WTC11 (cell line): ENCODE measurements at regions not wholly inside any gene's neighbourhood (a gene's known extent, or its start where the extent isn't known, plus 50 kb on each side); places are given as distances from the start of the nearest gene placed in this dataset.

Experiments used
- ATAC-seq: fragments of 200-7000 bp; cut with Tn5 transposase; 2 replicates; pipeline ENCODE4 v1.10.0; 2021; ENCODE audit warnings: mild to moderate bottlenecking, moderate library complexity
- CTCF ChIA-PET: fragments of 300-600 bp; sonication (Branson Sonifier 250); formaldehyde crosslinking; loops from one replicate; lab custom pipeline; 2021; ENCODE audit warnings: antibody characterized with exemption; lab: Charles Lee
- POLR2A ChIA-PET: fragments of 350-600 bp; sonication (Branson Sonifier 250); formaldehyde crosslinking; loops from one replicate; lab custom pipeline; 2021; ENCODE audit warnings: antibody characterized with exemption; lab: Charles Lee
- DNase-seq: peaks from one replicate; pipeline ENCODE4 v3.0.0; 2021; ENCODE audit warnings: low spot score
- H3K27ac Mint-ChIP-seq: 2 replicates; pipeline ENCODE4 v1.8.0; 2021; ENCODE audit warnings: mixed read lengths
- H3K27me3 Mint-ChIP-seq: 2 replicates; pipeline ENCODE4 v1.8.0; 2021; ENCODE audit warnings: low read depth, mild to moderate bottlenecking, moderate library complexity, mixed read lengths
- H3K36me3 Mint-ChIP-seq: 2 replicates; pipeline ENCODE4 v1.8.0; 2021; ENCODE audit warnings: mixed read lengths
- H3K4me1 Mint-ChIP-seq: 2 replicates; pipeline ENCODE4 v1.8.0; 2022; ENCODE audit warnings: mixed read lengths
- H3K4me3 Mint-ChIP-seq: 2 replicates; pipeline ENCODE4 v1.8.0; 2021; ENCODE audit warnings: mild to moderate bottlenecking, moderate library complexity, mixed read lengths
- H3K9me3 Mint-ChIP-seq: 2 replicates; pipeline ENCODE4 v1.8.0; 2021; ENCODE audit warnings: mixed read lengths
- CREM ChIP-seq: sonication (generic); formaldehyde crosslinking; IDR thresholded peaks from 2 replicates; pipeline ENCODE4 v1.8.1; 2022; ENCODE audit warnings: mild to moderate bottlenecking, missing genetic modification reagents, moderate library complexity
- ELF4 ChIP-seq: sonication (generic); formaldehyde crosslinking; IDR thresholded peaks from 2 replicates; pipeline ENCODE4 v1.8.1; 2022; ENCODE audit warnings: low read depth, mild to moderate bottlenecking, moderate library complexity, missing genetic modification reagents
- GTF2I ChIP-seq: fragments of 250-450 bp; sonication (Bioruptor Pico); conservative IDR thresholded peaks from 2 replicates; pipeline ENCODE4 v1.4.0; 2021; ENCODE audit warnings: mild to moderate bottlenecking
- KAT7 ChIP-seq: sonication (generic); formaldehyde crosslinking; IDR thresholded peaks from 2 replicates; pipeline ENCODE4 v1.8.1; 2023; ENCODE audit warnings: missing genetic modification reagents, mild to moderate bottlenecking, borderline replicate concordance
- NFATC4 ChIP-seq: fragments of 250-450 bp; sonication (Bioruptor Pico); IDR thresholded peaks from 2 replicates; pipeline ENCODE4 v1.9.0; 2021; ENCODE audit warnings: mild to moderate bottlenecking
- OVOL2 ChIP-seq: fragments of 250-450 bp; sonication (Bioruptor Pico); IDR thresholded peaks from 2 replicates; pipeline ENCODE4 v1.9.0; 2021; ENCODE audit warnings: mild to moderate bottlenecking, borderline replicate concordance
- SMAD3 ChIP-seq: sonication (generic); formaldehyde crosslinking; IDR thresholded peaks from 2 replicates; pipeline ENCODE4 v1.8.0; 2022; ENCODE audit warnings: missing genetic modification reagents, mild to moderate bottlenecking, borderline replicate concordance
- TEAD1 ChIP-seq: sonication (generic); formaldehyde crosslinking; IDR thresholded peaks from 2 replicates; pipeline ENCODE4 v1.8.0; 2022; ENCODE audit warnings: mild to moderate bottlenecking, missing genetic modification reagents
- ZBTB21 ChIP-seq: sonication (generic); formaldehyde crosslinking; IDR thresholded peaks from 2 replicates; pipeline ENCODE4 v1.8.1; 2023; ENCODE audit warnings: mild to moderate bottlenecking, missing genetic modification reagents, borderline replicate concordance
- ZNF121 ChIP-seq: sonication (generic); formaldehyde crosslinking; IDR thresholded peaks from 2 replicates; pipeline ENCODE4 v1.8.0; 2023; ENCODE audit warnings: missing genetic modification reagents
- ZNF396 ChIP-seq: fragments of 250-450 bp; sonication (Bioruptor Pico); IDR thresholded peaks from 2 replicates; pipeline ENCODE4 v1.8.0; 2021; ENCODE audit warnings: mild to moderate bottlenecking, moderate library complexity, borderline replicate concordance
- TF ChIP-seq, protein P1 (sequence below): sonication (generic); formaldehyde crosslinking; IDR thresholded peaks from 2 replicates; pipeline ENCODE4 v1.8.0; 2022; ENCODE audit warnings: missing genetic modification reagents
- TF ChIP-seq, protein P2 (sequence below): sonication (generic); formaldehyde crosslinking; IDR thresholded peaks from 2 replicates; pipeline ENCODE4 v1.8.1; 2023; ENCODE audit warnings: mild to moderate bottlenecking, missing genetic modification reagents, moderate library complexity
- TF ChIP-seq, protein P3 (sequence below): sonication (generic); formaldehyde crosslinking; IDR thresholded peaks from 2 replicates; pipeline ENCODE4 v1.8.0; 2022; ENCODE audit warnings: mild to moderate bottlenecking, missing genetic modification reagents
- TF ChIP-seq, protein P4 (sequence below): sonication (generic); formaldehyde crosslinking; IDR thresholded peaks from 2 replicates; pipeline ENCODE4 v1.8.1; 2023; ENCODE audit warnings: mild to moderate bottlenecking, missing genetic modification reagents, moderate library complexity
- TF ChIP-seq, protein P5 (sequence below): sonication (generic); formaldehyde crosslinking; IDR thresholded peaks from 2 replicates; pipeline ENCODE4 v1.8.1; 2022; ENCODE audit warnings: mild to moderate bottlenecking, missing genetic modification reagents, moderate library complexity, borderline replicate concordance
- TF ChIP-seq, protein P6 (sequence below): sonication (generic); formaldehyde crosslinking; IDR thresholded peaks from 2 replicates; pipeline ENCODE4 v1.8.1; 2022; ENCODE audit warnings: missing genetic modification reagents, borderline replicate concordance
- TF ChIP-seq, protein P7 (sequence below): sonication (generic); formaldehyde crosslinking; IDR thresholded peaks from 2 replicates; pipeline ENCODE4 v1.8.0; 2023; ENCODE audit warnings: missing genetic modification reagents

DNA sequence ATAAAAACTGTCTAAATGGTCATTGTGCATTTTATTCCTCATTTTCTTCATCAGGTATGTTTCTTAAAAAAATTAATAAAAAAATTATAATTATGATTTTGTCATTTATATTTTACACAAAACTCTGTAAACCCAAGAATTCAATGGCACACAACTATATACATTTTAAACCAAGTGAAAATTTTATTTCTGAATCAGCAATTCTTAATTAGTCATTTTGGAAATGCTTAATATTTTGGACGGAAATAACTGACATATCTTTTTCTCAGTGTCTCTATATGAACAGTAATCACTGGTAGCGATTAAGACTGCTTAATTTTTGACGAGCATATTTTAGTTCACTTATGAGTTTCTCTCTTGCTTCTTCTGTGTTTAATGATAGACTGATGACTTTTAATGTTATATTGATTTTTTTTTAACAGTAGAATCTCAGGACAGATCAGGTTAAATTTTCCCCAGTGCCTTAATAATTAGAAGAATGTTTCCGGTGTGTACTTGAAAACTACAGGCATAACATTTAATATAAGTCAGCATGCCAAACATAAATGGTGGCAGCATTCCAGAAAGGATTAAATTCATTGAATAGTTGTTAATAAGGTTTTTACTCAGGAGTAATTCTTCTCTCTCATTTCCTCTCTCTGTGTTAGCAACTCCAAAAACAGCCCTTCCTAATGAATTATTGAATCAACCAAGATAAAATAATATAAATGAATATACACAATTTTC lies 644.7 kb upstream of the CDH6 start (continued):
- TF ChIP-seq, protein P1, sequence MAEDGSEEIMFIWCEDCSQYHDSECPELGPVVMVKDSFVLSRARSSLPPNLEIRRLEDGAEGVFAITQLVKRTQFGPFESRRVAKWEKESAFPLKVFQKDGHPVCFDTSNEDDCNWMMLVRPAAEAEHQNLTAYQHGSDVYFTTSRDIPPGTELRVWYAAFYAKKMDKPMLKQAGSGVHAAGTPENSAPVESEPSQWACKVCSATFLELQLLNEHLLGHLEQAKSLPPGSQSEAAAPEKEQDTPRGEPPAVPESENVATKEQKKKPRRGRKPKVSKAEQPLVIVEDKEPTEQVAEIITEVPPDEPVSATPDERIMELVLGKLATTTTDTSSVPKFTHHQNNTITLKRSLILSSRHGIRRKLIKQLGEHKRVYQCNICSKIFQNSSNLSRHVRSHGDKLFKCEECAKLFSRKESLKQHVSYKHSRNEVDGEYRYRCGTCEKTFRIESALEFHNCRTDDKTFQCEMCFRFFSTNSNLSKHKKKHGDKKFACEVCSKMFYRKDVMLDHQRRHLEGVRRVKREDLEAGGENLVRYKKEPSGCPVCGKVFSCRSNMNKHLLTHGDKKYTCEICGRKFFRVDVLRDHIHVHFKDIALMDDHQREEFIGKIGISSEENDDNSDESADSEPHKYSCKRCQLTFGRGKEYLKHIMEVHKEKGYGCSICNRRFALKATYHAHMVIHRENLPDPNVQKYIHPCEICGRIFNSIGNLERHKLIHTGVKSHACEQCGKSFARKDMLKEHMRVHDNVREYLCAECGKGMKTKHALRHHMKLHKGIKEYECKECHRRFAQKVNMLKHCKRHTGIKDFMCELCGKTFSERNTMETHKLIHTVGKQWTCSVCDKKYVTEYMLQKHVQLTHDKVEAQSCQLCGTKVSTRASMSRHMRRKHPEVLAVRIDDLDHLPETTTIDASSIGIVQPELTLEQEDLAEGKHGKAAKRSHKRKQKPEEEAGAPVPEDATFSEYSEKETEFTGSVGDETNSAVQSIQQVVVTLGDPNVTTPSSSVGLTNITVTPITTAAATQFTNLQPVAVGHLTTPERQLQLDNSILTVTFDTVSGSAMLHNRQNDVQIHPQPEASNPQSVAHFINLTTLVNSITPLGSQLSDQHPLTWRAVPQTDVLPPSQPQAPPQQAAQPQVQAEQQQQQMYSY (CRISPR knock-in tag), result no peak
- TF ChIP-seq, protein P2, sequence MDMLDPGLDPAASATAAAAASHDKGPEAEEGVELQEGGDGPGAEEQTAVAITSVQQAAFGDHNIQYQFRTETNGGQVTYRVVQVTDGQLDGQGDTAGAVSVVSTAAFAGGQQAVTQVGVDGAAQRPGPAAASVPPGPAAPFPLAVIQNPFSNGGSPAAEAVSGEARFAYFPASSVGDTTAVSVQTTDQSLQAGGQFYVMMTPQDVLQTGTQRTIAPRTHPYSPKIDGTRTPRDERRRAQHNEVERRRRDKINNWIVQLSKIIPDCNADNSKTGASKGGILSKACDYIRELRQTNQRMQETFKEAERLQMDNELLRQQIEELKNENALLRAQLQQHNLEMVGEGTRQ (CRISPR knock-in tag), result no peak
- no peak for TF ChIP-seq NFATC4 (CRISPR knock-in tag)
- TF ChIP-seq, protein P3, sequence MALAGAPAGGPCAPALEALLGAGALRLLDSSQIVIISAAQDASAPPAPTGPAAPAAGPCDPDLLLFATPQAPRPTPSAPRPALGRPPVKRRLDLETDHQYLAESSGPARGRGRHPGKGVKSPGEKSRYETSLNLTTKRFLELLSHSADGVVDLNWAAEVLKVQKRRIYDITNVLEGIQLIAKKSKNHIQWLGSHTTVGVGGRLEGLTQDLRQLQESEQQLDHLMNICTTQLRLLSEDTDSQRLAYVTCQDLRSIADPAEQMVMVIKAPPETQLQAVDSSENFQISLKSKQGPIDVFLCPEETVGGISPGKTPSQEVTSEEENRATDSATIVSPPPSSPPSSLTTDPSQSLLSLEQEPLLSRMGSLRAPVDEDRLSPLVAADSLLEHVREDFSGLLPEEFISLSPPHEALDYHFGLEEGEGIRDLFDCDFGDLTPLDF, result no peak
- TF ChIP-seq, all 79 proteins: peak for 0

DNA sequence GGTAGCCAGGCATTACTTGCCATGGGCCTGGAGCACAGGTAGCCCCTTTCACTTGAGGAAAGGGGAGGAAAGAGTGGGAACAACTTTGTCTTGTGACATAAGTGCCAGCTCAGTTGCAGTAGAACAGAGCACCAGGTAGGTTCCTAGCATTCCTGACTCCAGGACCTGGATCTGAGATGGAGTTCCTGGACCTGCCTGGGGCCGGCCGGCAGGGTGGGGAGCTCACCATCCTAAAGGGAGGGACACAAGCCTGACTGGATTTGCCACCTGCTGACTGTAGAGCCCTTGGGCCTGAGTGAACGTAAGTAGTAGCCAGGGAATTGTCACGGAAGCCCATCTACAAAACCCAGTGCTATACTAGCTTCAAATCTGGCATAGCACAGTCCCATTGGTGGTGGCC lies 653.3 kb upstream of the CDH6 start:
- Mint-ChIP-seq H3K27ac (no peak overlapping the region), H3K27me3 (no peaks in the 10 kb centered on the region), H3K4me3 (no peak overlapping the region), H3K4me1 (peaks cover 7% of the 10 kb centered on the region), H3K9me3 (peaks cover 5% of the 10 kb centered on the region), H3K36me3 (no peaks in the 10 kb centered on the region)
- POLR2A ChIA-PET, result no interaction called here
- no peak for DNase-seq
- no peak for ATAC-seq
- CTCF ChIA-PET, result no interaction called here
- TF ChIP-seq, protein P4, sequence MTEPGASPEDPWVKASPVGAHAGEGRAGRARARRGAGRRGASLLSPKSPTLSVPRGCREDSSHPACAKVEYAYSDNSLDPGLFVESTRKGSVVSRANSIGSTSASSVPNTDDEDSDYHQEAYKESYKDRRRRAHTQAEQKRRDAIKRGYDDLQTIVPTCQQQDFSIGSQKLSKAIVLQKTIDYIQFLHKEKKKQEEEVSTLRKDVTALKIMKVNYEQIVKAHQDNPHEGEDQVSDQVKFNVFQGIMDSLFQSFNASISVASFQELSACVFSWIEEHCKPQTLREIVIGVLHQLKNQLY, result no peak
- TF ChIP-seq, protein P5, sequence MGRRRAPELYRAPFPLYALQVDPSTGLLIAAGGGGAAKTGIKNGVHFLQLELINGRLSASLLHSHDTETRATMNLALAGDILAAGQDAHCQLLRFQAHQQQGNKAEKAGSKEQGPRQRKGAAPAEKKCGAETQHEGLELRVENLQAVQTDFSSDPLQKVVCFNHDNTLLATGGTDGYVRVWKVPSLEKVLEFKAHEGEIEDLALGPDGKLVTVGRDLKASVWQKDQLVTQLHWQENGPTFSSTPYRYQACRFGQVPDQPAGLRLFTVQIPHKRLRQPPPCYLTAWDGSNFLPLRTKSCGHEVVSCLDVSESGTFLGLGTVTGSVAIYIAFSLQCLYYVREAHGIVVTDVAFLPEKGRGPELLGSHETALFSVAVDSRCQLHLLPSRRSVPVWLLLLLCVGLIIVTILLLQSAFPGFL (CRISPR knock-in tag), result no peak
- TF ChIP-seq, protein P3, result no peak
- no peak for TF ChIP-seq OVOL2 (CRISPR knock-in tag)
- TF ChIP-seq NFATC4 (CRISPR knock-in tag), result no peak
- TF ChIP-seq ZNF396, result no peak
- TF ChIP-seq, protein P6, sequence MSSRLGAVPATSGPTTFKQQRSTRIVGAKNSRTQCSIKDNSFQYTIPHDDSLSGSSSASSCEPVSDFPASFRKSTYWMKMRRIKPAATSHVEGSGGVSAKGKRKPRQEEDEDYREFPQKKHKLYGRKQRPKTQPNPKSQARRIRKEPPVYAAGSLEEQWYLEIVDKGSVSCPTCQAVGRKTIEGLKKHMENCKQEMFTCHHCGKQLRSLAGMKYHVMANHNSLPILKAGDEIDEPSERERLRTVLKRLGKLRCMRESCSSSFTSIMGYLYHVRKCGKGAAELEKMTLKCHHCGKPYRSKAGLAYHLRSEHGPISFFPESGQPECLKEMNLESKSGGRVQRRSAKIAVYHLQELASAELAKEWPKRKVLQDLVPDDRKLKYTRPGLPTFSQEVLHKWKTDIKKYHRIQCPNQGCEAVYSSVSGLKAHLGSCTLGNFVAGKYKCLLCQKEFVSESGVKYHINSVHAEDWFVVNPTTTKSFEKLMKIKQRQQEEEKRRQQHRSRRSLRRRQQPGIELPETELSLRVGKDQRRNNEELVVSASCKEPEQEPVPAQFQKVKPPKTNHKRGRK (CRISPR knock-in tag), result no peak
- no peak for TF ChIP-seq ZNF121 (CRISPR knock-in tag)
- no peak for TF ChIP-seq CREM (CRISPR knock-in tag)
- no peak for TF ChIP-seq SMAD3 (CRISPR knock-in tag)
- TF ChIP-seq, protein P1 (CRISPR knock-in tag), result no peak
- no peak for TF ChIP-seq ZBTB21 (CRISPR knock-in tag)
- TF ChIP-seq, protein P7, sequence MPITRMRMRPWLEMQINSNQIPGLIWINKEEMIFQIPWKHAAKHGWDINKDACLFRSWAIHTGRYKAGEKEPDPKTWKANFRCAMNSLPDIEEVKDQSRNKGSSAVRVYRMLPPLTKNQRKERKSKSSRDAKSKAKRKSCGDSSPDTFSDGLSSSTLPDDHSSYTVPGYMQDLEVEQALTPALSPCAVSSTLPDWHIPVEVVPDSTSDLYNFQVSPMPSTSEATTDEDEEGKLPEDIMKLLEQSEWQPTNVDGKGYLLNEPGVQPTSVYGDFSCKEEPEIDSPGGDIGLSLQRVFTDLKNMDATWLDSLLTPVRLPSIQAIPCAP (CRISPR knock-in tag), result no peak
- no peak for TF ChIP-seq GTF2I (CRISPR knock-in tag)
- TF ChIP-seq ELF4 (CRISPR knock-in tag), result no peak
- no peak for TF ChIP-seq TEAD1
- TF ChIP-seq KAT7 (CRISPR knock-in tag), result no peak
